GM12872 (cell line): ENCODE measurements at regions not wholly inside any gene's neighbourhood (a gene's known extent, or its start where the extent isn't known, plus 50 kb on each side); places are given as distances from the start of the nearest gene placed in this dataset.

Experiments
- CTCF ChIP-seq: IDR thresholded peaks from 3 replicates; pipeline ENCODE4 v1.5.1; 2011; ENCODE audit warnings: low read depth, mild to moderate bottlenecking, low read length, moderate library complexity; ENCODE audit not compliant: insufficient read depth

GRCh38 chr5:163731256-163731655 is 225.8 kb downstream of the MAT2B start:
- no peak for TF ChIP-seq CTCF

DNA sequence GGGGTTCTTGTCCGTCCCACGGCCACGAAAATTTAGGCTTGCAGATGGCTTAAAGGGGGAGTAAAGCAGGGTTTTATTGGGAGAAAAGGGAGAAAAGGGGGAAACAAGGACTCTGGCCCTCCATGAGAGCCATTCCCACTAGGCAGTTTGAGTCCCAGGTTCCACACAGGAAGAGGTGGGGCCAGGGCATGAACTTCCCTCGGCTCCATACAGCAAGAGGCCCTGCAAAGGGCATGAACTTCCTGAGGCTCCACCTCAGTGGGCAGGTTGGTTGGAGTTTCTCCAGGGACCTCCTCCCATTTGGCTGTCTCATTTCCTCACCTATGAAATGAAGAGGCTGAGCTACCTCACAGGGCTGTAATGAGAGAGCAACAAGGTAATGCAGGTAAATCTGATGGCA is 229.7 kb downstream of the MAT2B start:
- no peak for TF ChIP-seq CTCF

- no peak for TF ChIP-seq CTCF
These were observed 242.2 kb downstream of the MAT2B start for GRCh38 chr5:163747586-163747985.

DNA sequence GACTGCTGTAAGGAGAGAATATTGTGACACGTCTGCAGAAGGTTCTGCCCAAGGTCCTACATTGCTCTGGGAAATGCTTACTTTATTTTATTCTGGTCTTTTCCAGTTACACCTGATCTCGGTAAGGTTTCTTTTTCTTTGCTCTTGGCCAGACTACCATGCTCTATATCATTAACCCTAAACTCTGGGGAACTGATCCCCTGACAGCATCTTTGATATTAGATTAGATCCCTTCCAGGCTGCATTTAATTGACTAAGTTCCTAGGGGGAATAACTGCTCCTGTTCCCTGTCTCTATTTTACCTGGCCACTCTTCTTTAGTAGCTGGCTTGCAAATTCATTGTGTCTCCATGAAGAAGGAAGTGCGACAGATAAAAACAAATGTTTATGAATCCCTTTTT is 243.5 kb downstream of the MAT2B start:
- TF ChIP-seq CTCF, result no peak

DNA sequence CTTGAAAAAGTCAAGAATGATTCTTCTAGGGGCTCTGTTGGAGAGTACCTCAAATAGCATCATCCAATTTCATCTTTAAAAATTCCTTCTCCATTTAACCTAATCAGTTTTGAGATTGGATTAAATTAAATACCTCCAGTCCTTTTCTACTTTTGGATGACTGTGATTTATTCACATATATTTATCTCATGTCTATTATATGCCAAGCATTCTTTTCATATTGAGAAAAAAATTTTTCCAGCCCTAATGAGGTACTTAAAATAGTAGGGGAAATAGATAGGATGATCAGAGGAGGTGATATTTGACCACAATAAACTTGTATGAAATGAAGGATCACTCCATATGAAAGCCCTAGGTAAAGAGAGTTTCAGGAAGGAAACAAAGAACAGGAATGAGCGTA is 250.1 kb downstream of the MAT2B start:
- TF ChIP-seq CTCF, result no peak

DNA sequence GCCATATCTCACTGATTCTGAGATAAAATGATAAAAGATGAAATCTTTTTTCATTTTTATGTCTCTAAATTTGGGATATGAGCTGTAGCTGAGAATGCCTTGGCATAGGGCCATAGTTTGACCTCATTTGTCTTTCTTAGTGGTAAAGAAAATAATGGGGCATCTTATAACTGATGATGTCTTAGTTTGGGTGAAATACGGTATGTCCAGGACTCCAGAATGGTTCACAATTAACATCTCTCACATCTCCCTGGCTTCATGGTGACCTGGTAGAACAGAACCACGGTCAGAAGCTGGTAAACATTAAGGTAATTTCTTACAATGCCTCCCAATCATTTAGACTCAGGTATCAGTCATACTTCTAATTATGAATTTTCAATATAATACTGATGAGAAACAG is 250.8 kb downstream of the MAT2B start:
- no peak for TF ChIP-seq CTCF

DNA sequence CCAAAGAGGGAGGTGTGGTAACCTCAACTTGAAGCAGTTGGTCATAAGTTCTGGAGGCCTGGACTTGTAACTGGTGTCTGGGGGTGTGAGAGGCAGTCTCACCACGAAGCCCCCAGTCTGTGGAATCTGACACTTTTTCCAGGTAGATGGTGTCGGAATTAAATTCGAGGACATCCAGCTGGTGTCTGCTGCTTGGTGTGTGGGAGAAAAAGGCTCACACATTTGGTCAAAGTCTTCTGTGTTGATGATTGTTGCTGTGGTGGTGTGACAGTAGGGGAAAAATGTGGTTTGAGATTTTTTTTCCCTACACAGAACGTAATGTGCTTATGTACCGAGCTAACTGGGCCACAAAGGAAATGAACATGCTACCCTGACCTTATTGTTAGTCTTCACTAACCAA is 251.9 kb downstream of the MAT2B start:
- TF ChIP-seq CTCF, result no peak

GRCh38 chr5:163758283-163758711 is 252.9 kb downstream of the MAT2B start:
- no peak for TF ChIP-seq CTCF
